HG03196 (cell line): ENCODE measurements at regions not wholly inside any gene's neighbourhood (a gene's known extent, or its start where the extent isn't known, plus 50 kb on each side); places are given as distances from the start of the nearest gene placed in this dataset.
"Not testable (repeated sequence)": the region's sequence is repeated elsewhere in the genome, so short reads cannot be mapped to it uniquely, and the experiment has no call there.

Experiments used
- ATAC-seq: cut with Tn5 transposase; IDR thresholded peaks from one replicate; pipeline ENCODE4 v1.9.1; 2021; ENCODE audit not compliant: unreplicated experiment

- no peak for ATAC-seq
These were observed 123.6 kb upstream of the TET2 start for GRCh38 chr4:105022811-105023667.

- no peak for ATAC-seq
These were observed 123.0 kb upstream of the TET2 start for GRCh38 chr4:105023668-105024055.

GRCh38 chr4:105025263-105026017 lies 121.2 kb upstream of the TET2 start:
- no peak for ATAC-seq

GRCh38 chr4:105036991-105037390 lies 109.7 kb upstream of the TET2 start:
- no peak for ATAC-seq

DNA sequence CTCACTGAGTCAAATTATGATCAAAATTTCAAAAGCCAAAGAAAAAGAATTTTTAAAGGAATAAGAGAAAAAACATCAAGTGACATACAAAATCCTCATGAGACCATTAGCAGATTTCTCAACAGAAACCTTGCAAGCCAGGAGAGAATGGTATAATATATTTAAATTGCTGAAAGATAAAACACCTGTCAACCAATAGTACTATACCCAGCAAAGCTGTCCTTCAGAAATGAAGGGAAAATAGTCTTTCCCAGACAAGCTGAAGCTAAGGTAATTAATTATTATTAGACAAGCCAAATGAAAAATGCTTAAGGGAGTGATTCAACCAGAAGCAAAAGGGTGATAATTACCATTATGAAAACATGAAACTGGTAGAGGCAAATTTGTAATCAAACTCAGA lies 104.2 kb upstream of the TET2 start:
- ATAC-seq: no peak

GRCh38 chr4:105050896-105051295 lies 95.8 kb upstream of the TET2 start:
- no peak for ATAC-seq

DNA sequence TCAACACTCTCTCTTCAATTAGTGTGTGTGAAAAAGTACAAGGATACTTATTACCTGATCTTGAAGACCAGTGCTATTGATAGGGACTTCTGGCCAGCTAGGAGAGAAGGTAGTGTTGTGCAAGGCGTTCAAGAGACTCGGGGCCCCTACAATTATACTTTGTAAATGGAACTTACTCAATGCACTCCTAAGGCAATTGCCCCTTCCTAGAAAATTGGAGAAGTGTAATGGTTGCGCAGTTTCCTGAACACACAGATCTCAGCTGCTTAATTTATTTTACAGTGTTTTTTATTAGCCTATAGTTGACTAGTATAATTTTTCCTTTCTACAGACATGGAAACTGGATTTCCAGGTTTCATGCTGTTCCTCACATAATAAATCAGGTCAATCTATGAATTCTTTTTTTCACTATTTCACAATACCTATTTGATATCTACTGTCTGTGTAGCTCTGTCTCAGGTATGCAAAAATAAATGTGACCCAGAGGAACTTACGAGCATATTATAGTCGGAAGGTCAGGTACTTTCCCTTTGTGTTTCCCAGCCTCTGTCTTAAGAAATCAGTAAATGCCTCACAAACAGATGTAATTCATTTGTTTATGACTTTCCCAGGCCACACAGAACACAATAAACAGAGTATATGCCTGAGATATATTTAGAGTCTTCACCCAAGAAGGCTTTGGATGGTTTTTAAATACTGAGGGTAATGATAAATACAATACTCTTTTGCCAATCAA lies 89.1 kb upstream of the TET2 start:
- no peak for ATAC-seq

GRCh38 chr4:105058177-105058812 lies 88.4 kb upstream of the TET2 start:
- ATAC-seq: no peak

GRCh38 chr4:105059337-105059736 lies 87.3 kb upstream of the TET2 start:
- peak; percentile 27 for ATAC-seq

DNA sequence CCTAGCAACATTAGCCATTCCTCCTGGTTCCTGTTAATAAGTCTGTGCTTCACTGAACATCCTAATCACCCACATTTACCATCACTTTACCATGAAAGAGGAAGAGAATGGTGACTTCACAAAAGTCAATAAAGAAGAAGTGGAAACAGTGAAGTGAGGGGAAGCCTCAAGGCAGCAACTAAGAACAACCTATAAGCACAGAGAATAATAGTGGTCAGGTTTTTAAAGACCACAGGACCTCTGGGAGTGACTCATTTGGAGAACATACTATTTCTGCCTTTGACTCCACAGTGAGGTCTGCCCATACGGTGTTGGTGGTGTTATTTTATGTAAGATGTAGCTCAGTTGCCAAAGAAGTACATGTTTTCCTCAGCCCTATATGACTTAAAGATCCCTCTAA lies 86.0 kb upstream of the TET2 start:
- peak; percentile 93 for ATAC-seq

DNA sequence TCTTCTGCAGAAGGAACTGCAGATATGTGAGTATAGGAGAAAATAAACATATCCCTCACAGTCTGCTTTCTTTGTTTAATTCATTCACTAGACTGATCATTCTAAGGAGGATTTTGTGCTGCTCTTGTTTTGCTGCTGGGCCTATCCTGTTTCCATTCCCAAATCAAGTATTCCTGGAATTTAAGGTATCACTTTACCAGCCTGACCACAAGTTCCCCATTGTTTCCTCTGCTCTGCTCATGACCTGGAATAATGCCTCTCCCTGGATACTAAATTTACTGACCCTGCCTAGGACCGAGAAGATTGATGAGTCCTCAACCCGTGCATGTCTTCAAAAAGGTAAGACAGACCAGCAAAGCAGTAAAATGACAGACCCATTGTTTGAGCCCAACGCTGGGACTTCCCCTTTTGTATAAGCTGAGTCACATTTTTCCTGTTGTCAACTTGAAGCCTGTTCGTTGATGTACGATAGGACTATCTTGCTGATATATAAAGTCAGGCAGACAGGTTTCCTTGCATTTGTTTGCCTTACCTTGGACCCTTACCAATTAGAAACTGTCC lies 85.5 kb upstream of the TET2 start:
- ATAC-seq: peak; percentile 29

- ATAC-seq: no peak
These were observed 84.9 kb upstream of the TET2 start for GRCh38 chr4:105061731-105062130.

- no peak for ATAC-seq
These were observed 80.3 kb upstream of the TET2 start for GRCh38 chr4:105066401-105066800.

GRCh38 chr4:105067431-105067830 lies 79.2 kb upstream of the TET2 start:
- no peak for ATAC-seq

DNA sequence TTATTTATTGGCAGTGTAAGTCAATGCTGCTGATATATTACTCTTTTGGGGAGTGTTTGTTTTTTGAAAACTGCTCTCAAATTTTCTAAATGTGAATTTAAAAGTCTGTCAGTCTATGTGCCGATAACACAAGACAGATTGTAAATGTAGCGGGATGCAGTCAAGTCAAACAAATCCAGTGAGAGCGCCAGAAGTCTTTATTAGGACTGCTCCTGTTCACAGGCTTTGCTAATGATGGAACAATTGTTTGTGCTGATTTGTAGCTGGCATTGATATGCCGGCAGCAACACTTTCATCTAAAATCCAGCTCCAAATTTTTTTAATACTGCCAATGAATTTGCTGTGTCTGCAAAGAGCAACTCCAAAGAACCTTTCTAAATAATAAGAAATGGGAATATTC lies 78.7 kb upstream of the TET2 start:
- no peak for ATAC-seq

GRCh38 chr4:105068516-105068915 lies 78.2 kb upstream of the TET2 start:
- no peak for ATAC-seq

DNA sequence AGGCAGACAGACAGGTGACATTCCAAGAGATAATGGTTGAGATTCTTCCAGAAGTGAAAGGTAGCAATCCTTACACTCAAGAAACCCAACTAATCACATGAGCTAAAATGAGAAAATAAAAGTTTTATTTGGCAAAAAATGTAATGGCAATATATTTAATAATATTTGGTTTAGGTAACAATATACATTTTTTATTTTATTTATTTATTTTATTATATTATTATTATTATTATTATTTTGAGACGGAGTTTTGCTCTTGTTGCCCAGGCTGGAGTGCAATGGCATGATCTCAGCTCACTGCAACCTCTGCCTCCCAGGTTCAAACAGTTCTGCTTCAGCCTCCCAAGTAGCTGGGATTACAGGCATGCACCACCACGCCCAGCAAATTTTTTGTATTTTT lies 74.6 kb upstream of the TET2 start:
- ATAC-seq: not testable (repeated sequence)

- ATAC-seq: no peak
These were observed 72.6 kb upstream of the TET2 start for GRCh38 chr4:105074097-105074496.

DNA sequence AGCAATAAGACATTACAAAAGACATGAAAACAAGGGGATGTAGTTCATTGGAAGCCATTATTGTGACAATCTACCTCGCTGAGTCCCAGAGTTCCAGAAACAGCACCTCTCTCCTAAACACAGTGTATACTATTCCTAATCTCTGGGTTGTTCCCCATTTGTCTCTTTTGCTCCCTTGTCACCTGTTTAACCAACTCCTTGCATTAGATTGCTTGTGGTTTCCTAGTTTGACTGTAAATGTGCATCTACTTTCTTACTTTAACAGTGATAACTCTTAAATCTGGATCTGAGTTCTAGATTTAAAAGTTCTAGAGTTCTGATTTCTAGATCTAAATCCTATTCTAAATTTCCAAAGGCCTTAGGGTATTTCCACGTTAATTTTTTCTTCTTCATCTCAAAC lies 71.6 kb upstream of the TET2 start:
- ATAC-seq: no peak

GRCh38 chr4:105088110-105088879 lies 58.4 kb upstream of the TET2 start:
- ATAC-seq: no peak
